Endothelial cell of umbilical vein (primary cell): ENCODE measurements at regions not wholly inside any gene's neighbourhood (a gene's known extent, or its start where the extent isn't known, plus 50 kb on each side); places are given as distances from the start of the nearest gene placed in this dataset.

ENCODE experiments used
- BruUV-seq: library from RNA; stranded (reverse); fragments of 400-500 nt; replicated peaks from 2 replicates; lab custom pipeline; 2021; lab: Mats Ljungman, UMichigan
- CTCF ChIA-PET: fragments of 300-600, 350-600 bp; sonication (Branson Sonifier 250); formaldehyde crosslinking; loops from one replicate; lab custom pipeline; 2021; ENCODE audit warnings: antibody characterized with exemption, inconsistent platforms; lab: Charles Lee
- POLR2A ChIA-PET: fragments of 300-600, 350-600 bp; sonication (Branson Sonifier 250); formaldehyde crosslinking; loops from one replicate; lab custom pipeline; 2021; ENCODE audit warnings: antibody characterized with exemption, inconsistent platforms; lab: Charles Lee
- DNase-seq: peaks from one replicate; pipeline ENCODE4 v3.0.0-alpha.2; 2011; ENCODE audit warnings: low read depth, low spot score
- FAIRE-seq: peaks from 2 replicates; lab custom pipeline; 2011; peaks lifted over from hg19 to GRCh38; lab: Jason Lieb, UNC
- H2AFZ ChIP-seq: 2 replicates; pipeline ENCODE4 v1.6.0; 2012; ENCODE audit warnings: low read depth, low read length, control low read depth, inconsistent platforms
- H3K27ac ChIP-seq: 2 replicates; pipeline ENCODE4 v1.5.1; 2011; ENCODE audit warnings: low read depth, mild to moderate bottlenecking, control low read depth, low read length, moderate library complexity; ENCODE audit not compliant: insufficient read depth
- H3K27me3 ChIP-seq, 2 experiments: 2 replicates each; pipeline versions ENCODE4 v1.6.0 to v1.6.1; 2011; ENCODE audit warnings: low read length in 2 of 2, mixed read lengths in 1 of 2; ENCODE audit not compliant: control insufficient read depth in 2 of 2, insufficient read depth in 2 of 2
- H3K36me3 ChIP-seq, 2 experiments: 2 replicates in 1 of 2; 3 replicates in 1 of 2; pipeline ENCODE4 v1.5.1; 2011; ENCODE audit warnings: low read length in 2 of 2, mild to moderate bottlenecking in 1 of 2, moderate library complexity in 1 of 2; ENCODE audit not compliant: control insufficient read depth in 2 of 2, insufficient read depth in 2 of 2; ENCODE audit errors: extremely low read depth in 1 of 2
- H3K4me1 ChIP-seq: 3 replicates; pipeline ENCODE4 v1.5.1; 2011; ENCODE audit warnings: mild to moderate bottlenecking, low read length; ENCODE audit not compliant: control insufficient read depth, insufficient read depth; ENCODE audit errors: extremely low read depth
- H3K4me2 ChIP-seq: 2 replicates; pipeline ENCODE4 v1.6.1; 2011; ENCODE audit warnings: low read length, control low read depth, mixed read lengths; ENCODE audit not compliant: insufficient read depth
- H3K4me3 ChIP-seq, 3 experiments: fragments of 200-600 bp in 1 of 3; sonication (generic), shearing (Covaris generic) in 1 of 3; replicated peaks in 1 of 3; 2 replicates each; pipeline ENCODE4 v1.5.1; 2011 to 2016; ENCODE audit warnings: control low read depth in 3 of 3, low read length in 3 of 3, mild to moderate bottlenecking in 2 of 3, inconsistent platforms in 1 of 3, low read depth in 1 of 3, moderate library complexity in 1 of 3; ENCODE audit not compliant: insufficient read depth in 1 of 3
- H3K79me2 ChIP-seq: 2 replicates; pipeline ENCODE4 v1.6.0; 2012; ENCODE audit warnings: low read length, inconsistent platforms; ENCODE audit not compliant: control insufficient read depth, insufficient read depth
- H3K9ac ChIP-seq: replicated peaks from 2 replicates; pipeline ENCODE3; 2011; ENCODE audit warnings: low read length, control low read depth; ENCODE audit not compliant: insufficient read depth; ENCODE audit errors: extremely low read depth
- H3K9me1 ChIP-seq: replicated peaks from 3 replicates; pipeline ENCODE4 v1.6.0; 2011; ENCODE audit warnings: mild to moderate bottlenecking, low read length; ENCODE audit not compliant: control insufficient read depth, insufficient read depth; ENCODE audit errors: extremely low read depth
- H3K9me3 ChIP-seq: replicated peaks from 2 replicates; pipeline ENCODE4 v1.5.1; 2012; ENCODE audit warnings: low read length, inconsistent platforms; ENCODE audit not compliant: control insufficient read depth, insufficient read depth
- H4K20me1 ChIP-seq: replicated peaks from 2 replicates; pipeline ENCODE3; 2011; ENCODE audit warnings: mild to moderate bottlenecking, low read length; ENCODE audit not compliant: control insufficient read depth, insufficient read depth; ENCODE audit errors: extremely low read depth
- EZH2 ChIP-seq: IDR thresholded peaks from 2 replicates; pipeline ENCODE4 v1.6.1; 2012; ENCODE audit warnings: borderline replicate concordance, low read depth, mild to moderate bottlenecking, moderate library complexity, low read length, inconsistent platforms; ENCODE audit not compliant: severe bottlenecking
- FOS ChIP-seq: IDR thresholded peaks from 2 replicates; pipeline ENCODE4 v1.6.1; 2011; ENCODE audit warnings: mild to moderate bottlenecking, low read length, moderate library complexity, borderline replicate concordance; ENCODE audit not compliant: insufficient read depth
- GATA2 ChIP-seq: IDR thresholded peaks from 2 replicates; pipeline ENCODE4 v1.7.0; 2011; ENCODE audit warnings: low read depth, mild to moderate bottlenecking, moderate library complexity, mixed read lengths, low read length; ENCODE audit not compliant: insufficient read length, insufficient read depth
- JUN ChIP-seq: IDR thresholded peaks from 2 replicates; pipeline ENCODE4 v1.6.1; 2011; ENCODE audit warnings: borderline replicate concordance, low read depth; ENCODE audit not compliant: insufficient read length, insufficient read depth
- MYC ChIP-seq: IDR thresholded peaks from one replicate; pipeline ENCODE4 v1.6.1; 2011; ENCODE audit warnings: mild to moderate bottlenecking, low read depth, low read length
- POLR2A ChIP-seq: IDR thresholded peaks from 2 replicates; pipeline ENCODE4 v1.6.1; 2012; ENCODE audit warnings: low read depth, mild to moderate bottlenecking, control low read depth, low read length
- POLR2AphosphoS5 ChIP-seq: IDR thresholded peaks from 2 replicates; pipeline ENCODE4 v1.6.1; 2012; ENCODE audit warnings: low read depth, mild to moderate bottlenecking, control low read depth, low read length, moderate library complexity; ENCODE audit not compliant: insufficient read depth
- dilution Hi-C: fragments of 300-500 bp; cut with MboI; formaldehyde crosslinking; loops from one replicate; pipeline ENCODE4 v1.15.0; 2019; ENCODE audit warnings: low sequenced_read_pairs; ENCODE audit not compliant: extremely low pct_ligation_motif_present
- intact Hi-C: fragments of 100-400 bp; cut with micrococcal nuclease; formaldehyde crosslinking; loops from one replicate; pipeline ENCODE4 v1.10.0; 2022
- TF ChIP-seq, protein P1 (sequence below), 2 donors: IDR thresholded peaks; 1 replicate in 1 of 2; 2 replicates in 1 of 2; pipeline ENCODE4 v1.5.1; 2011; ENCODE audit warnings: low read length in 2 of 2, mild to moderate bottlenecking in 2 of 2, moderate library complexity in 2 of 2, control low read depth in 1 of 2, inconsistent platforms in 1 of 2, low read depth in 1 of 2; ENCODE audit not compliant: insufficient read depth in 1 of 2; ENCODE audit errors: extremely low read depth in 1 of 2
- TF ChIP-seq, protein P2 (sequence below): IDR thresholded peaks from 2 replicates; pipeline ENCODE4 v1.6.1; 2011; ENCODE audit not compliant: insufficient read depth, insufficient read length

DNA sequence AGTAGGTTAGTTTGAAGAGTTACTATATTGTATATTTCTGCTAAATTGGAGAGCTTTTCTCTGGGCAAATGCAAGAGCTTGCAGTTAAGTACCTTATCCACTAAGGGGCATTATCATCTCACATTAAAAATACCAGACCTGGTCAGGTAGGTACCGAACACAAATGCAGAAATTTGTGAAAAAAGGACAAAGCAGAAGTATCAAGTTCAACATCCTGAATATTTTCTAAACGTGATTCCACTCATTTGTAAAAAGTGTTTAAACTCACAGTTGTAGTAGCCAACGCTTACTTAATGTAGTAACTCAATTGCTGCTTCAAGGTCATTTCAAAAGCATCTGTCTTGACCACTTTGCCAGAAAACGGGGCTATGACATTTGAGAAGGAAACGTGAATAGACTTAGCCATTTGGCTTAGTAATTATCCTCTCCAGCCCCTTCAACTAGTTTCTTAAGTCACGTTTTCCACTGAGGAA is 52.1 kb downstream of the CYRIA start:
- TF ChIP-seq POLR2A = no peak
- TF ChIP-seq, protein P1, sequence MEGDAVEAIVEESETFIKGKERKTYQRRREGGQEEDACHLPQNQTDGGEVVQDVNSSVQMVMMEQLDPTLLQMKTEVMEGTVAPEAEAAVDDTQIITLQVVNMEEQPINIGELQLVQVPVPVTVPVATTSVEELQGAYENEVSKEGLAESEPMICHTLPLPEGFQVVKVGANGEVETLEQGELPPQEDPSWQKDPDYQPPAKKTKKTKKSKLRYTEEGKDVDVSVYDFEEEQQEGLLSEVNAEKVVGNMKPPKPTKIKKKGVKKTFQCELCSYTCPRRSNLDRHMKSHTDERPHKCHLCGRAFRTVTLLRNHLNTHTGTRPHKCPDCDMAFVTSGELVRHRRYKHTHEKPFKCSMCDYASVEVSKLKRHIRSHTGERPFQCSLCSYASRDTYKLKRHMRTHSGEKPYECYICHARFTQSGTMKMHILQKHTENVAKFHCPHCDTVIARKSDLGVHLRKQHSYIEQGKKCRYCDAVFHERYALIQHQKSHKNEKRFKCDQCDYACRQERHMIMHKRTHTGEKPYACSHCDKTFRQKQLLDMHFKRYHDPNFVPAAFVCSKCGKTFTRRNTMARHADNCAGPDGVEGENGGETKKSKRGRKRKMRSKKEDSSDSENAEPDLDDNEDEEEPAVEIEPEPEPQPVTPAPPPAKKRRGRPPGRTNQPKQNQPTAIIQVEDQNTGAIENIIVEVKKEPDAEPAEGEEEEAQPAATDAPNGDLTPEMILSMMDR (IDR thresholded peaks at IDR 0.05; ENCODE audit: extremely low read depth in 1 of 2, insufficient read depth in 1 of 2, low read depth in 1 of 2, low read length in 2 of 2) = peak in 1 of 2 donors; percentile 14

DNA sequence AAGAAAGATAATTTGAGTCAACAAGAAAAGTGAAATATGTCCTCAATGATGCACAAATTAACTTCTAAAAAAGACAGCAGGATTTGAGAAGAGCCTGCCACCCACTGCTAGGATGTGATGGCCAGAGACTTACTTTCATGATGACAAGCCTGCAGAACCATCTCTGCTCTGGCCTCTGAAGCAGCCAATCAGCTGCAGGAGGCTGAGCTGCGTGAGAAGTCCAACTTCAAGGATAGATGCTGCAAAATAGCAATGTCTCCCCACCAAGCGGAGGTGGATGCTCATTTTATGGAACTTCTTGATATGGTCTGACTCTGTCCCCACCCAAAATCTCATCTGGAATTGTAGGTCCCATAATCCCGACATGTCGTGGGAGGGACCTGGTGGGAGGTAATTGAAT is 53.1 kb downstream of the CYRIA start:
- H3K9ac ChIP-seq = no peak overlapping the region
- peaks cover 16% of the 10 kb centered on the region for H3K4me1 ChIP-seq
- FAIRE-seq = no peak
- no peaks in the 10 kb centered on the region for H4K20me1 ChIP-seq
- no peak overlapping the region for H3K4me3 ChIP-seq
- POLR2A ChIA-PET = no interaction called here
- CTCF ChIA-PET = interaction anchor here (1.2 to 5.1 kb wide), 7 partner anchors 11 to 151 kb away, joined by 3 to 149 read pairs (median 4); no protein-coding TSS in a partner anchor
- no peak overlapping the region for H3K4me2 ChIP-seq
- intact Hi-C loops = loop anchor here (10.0 kb wide), 1 partner anchor 692 kb away; no protein-coding TSS in a partner anchor
- no peaks in the 10 kb centered on the region for H3K79me2 ChIP-seq
- TF ChIP-seq, protein P2, sequence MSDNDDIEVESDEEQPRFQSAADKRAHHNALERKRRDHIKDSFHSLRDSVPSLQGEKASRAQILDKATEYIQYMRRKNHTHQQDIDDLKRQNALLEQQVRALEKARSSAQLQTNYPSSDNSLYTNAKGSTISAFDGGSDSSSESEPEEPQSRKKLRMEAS = no peak
- TF ChIP-seq GATA2 (no peak), FOS (no peak), POLR2AphosphoS5 (no peak), EZH2 (no peak), JUN (no peak), MYC (no peak)
- TF ChIP-seq, protein P1 (IDR thresholded peaks at IDR 0.05; ENCODE audit: extremely low read depth in 1 of 2, insufficient read depth in 1 of 2, low read depth in 1 of 2, low read length in 2 of 2) = no peak
- no TSS peak for BruUV-seq
- no peak overlapping the region for H2AFZ ChIP-seq
- H3K9me3 ChIP-seq = no peaks in the 10 kb centered on the region
- H3K36me3 ChIP-seq = peaks cover 5 to 12% of the 10 kb centered on the region in 2 experiments
- DNase-seq = no peak
- H3K27me3 ChIP-seq = no peaks in the 10 kb centered on the region
- H3K9me1 ChIP-seq = no peaks in the 10 kb centered on the region
- dilution Hi-C loops = no loop called here
- no peak overlapping the region for H3K27ac ChIP-seq

More for the DNA sequence above, 52.1 kb downstream of the CYRIA start:
- DNase-seq (peak; percentile 30), FAIRE-seq (peak; percentile 66)
- H4K20me1 ChIP-seq = no peaks in the 10 kb centered on the region
- intact Hi-C loops (loop anchor here (1.0 to 10.0 kb wide), 3 partner anchors 114 to 691 kb away; no protein-coding TSS in a partner anchor), dilution Hi-C loops (no loop called here)
- CTCF ChIA-PET = interaction anchor here (0.6 to 5.1 kb wide), 25 partner anchors 9 to 150 kb away, joined by 3 to 149 read pairs (median 3); no protein-coding TSS in a partner anchor
- H3K79me2 ChIP-seq = no peaks in the 10 kb centered on the region
- BruUV-seq = no TSS peak
- H3K9me3 ChIP-seq = no peaks in the 10 kb centered on the region
- peaks cover 5 to 14% of the 10 kb centered on the region in 2 experiments for H3K36me3 ChIP-seq
- no peak overlapping the region for H3K4me2 ChIP-seq
- POLR2A ChIA-PET = no interaction called here
- no peak overlapping the region for H3K4me3 ChIP-seq
- no peak overlapping the region for H3K27ac ChIP-seq
- H3K9ac ChIP-seq = no peak overlapping the region
- no peaks in the 10 kb centered on the region for H3K9me1 ChIP-seq
- no peak overlapping the region for H2AFZ ChIP-seq
- no peaks in the 10 kb centered on the region for H3K27me3 ChIP-seq
- H3K4me1 ChIP-seq = peaks cover 13% of the 10 kb centered on the region
